Stimulated activated CD8-positive, alpha-beta memory T cell treated with anti-CD3 and anti-CD28 coated beads, Interleukin-4, amount 100 ng/mL, for 4 hours (primary cell): ENCODE measurements at regions not wholly inside any gene's neighbourhood (a gene's known extent, or its start where the extent isn't known, plus 50 kb on each side); places are given as distances from the start of the nearest gene placed in this dataset.

Experiments used
- DNase-seq, 2 donors: peaks; one replicate each; pipeline ENCODE4 v3.0.0-alpha.2; 2020; ENCODE audit warnings: low read depth in 2 of 2, low spot score in 1 of 2

DNA sequence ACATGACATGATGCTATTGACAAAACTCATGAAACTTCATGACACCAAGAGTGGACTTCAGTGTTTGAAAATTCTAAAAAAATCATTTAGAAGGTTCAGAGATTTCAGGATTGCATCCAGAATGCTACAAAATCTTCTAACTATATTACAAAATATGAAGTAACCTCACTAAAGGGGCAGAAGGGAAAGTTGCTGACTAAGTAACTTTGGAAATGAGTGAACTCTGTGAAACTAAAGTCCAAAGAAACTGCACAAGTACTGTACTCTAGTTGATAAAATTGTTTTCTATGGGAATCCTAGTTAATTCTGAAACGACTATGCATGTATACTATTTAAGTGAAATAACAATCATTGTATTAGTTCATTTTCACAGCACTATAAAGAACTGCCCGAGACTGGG, 184.4 kb downstream of the LYPLAL1 start:
- DNase-seq: no peak

DNA sequence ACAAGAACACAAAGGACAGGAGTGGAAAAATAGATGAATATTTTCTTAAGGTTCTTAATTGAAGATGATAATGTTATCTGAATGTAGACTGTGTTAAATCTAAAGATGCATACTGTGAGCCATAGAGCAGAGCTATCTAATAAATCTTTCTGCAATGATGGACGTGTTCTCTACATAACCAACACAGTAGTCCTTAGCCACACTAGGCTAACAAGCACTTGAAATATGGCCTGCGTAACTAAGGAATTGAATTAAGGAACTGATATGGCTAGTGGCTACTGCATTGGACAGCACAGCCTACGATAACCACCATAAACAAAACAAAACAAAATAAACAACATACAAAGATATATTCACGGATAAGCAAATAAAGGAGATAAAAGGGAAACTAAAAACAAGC, 181.3 kb downstream of the LYPLAL1 start:
- no peak for DNase-seq

DNA sequence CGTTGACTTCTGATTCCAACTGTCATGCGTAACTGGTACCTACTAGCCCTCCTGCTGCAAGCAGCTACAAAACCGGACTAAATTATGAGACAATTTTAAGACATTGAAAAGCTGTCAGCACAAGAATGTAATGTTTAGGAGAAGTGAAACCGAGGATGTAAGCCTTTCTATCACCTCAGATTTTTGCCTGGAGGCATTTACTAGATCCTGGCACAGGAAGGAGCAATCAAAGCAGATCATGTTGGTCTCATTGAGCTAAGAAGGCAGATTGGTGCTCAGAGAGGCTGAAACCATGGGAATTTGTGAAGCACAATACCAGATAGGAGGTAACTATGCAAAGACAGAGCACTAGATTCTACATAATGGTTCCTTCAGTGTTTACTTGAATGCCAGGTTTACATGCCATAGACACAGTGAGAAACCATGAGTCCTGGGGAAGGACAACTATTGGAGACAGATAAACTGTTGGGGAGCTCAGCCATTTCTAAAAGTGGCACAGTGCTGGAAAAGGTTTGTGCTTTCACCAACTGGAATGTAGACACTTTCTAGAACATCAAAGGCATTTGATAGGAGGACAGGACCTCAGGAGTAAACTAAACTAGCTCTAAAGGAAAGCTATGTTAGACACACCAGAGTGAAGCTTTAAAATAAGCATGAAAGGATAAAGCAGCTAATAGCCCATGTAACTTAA, 179.4 kb downstream of the LYPLAL1 start:
- DNase-seq: no peak

DNA sequence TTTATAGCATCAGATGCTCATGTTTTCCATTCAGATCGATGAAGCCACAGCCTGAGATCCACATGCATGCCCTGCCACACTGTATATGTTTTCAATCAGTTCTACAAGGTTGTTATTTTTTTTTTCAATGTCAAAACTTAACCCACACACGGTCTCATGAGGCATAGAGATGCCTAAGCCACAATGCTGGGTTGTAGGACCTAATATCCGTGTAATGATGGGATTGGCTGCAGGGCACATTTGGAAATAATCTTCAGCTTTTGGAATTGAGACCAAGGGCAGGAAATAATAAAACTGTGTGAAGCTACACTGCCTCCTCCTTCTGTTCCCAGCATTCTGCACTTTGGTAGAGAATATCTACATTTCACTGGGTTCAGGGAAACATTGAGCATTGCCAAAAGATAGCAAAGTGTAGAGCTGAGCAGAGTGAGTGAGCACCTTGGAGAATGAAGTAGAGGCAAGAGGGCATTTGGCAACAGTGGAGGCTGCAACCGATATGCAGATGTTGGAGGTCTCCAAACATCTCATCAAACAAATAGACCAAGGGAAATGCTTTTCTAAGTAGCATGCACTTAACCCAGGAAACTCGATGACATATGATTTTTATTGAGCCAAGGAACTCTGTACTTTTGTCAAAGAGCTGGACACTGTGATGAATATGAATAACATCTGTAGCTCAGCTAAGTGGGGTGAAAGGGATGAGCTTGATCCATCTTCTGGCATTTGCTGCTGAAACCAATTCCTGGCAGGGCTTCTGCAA, 176.7 kb downstream of the LYPLAL1 start:
- no peak for DNase-seq

DNA sequence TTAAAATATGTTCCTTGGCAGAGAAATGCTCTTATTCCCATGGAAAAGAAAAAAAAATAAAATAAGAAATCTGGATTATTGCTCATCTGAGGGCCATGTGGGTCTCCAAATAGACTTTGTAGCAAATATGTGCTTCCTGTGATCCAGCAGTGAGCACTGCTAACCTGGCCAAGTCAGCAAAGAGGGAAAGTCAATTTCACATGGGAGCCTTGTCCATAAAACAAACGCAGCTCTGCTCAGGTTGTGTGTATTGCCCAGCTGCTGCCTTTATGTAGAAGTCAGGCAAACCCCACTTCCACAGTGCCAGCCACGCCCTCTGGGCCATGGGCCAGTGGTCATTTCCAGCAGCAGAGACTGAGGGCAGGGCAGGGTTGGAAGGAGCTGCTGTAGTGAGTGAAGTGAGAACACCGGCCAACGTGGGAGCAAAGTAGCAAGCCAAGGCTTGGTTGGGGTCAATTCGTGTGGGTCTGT, 174.3 kb downstream of the LYPLAL1 start:
- DNase-seq: no peak

DNA sequence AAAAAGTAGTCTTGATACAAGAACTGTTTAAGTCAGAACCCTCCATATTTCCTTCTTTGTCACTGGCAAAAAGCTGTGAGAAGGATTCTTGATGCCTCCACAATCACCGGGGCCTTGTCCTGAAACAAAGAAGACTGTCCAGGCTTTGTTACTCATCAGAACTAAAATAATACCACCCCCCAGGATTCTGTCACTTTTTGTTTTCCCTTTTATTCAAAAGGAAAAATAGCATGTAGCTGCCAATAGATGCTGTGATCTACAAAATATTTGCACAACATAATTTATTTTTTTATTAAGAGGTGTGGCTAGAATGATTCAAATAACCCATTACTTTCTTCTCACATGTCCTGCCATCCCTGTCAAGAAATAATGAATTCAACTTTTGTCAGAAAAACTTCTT, 173.7 kb downstream of the LYPLAL1 start:
- no peak for DNase-seq

DNA sequence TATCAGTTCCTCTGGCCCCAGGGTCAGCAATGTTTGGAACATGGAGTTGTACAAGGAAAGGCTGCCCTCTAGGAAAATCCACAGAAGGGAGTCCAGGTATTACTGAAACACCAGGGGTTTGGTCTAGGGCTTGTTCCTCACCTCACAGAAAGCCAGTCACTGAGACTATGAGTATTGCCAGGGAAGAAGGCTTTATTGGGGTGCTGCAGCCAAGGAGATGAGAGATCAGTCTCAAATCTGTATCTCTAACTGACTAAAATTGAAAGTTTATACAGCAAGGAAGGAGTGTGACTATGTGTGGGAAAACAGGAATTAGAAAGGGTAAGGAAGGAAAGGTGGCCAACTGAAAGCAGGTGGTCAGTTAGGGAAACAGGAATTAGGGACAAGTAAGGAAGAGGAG, 172.3 kb downstream of the LYPLAL1 start:
- no peak for DNase-seq

DNA sequence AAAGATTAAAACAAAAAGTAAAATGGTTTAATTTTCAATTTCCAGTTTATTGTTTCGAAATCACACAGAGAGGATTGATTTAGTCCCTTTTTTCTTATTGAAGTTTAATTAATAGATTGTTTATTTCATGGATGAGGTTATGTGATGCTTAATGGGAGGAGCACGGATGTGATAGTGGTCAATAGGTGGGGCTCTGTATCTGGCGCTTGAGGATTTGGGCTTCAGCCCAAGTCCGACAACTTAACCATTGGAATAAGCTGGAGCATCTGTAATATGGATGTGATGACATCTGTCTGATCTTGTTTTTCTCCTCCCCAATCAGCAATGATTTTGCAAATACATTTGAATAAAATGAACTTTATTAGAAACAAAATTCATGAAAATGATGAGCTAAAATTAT, 169.2 kb downstream of the LYPLAL1 start:
- no peak for DNase-seq

DNA sequence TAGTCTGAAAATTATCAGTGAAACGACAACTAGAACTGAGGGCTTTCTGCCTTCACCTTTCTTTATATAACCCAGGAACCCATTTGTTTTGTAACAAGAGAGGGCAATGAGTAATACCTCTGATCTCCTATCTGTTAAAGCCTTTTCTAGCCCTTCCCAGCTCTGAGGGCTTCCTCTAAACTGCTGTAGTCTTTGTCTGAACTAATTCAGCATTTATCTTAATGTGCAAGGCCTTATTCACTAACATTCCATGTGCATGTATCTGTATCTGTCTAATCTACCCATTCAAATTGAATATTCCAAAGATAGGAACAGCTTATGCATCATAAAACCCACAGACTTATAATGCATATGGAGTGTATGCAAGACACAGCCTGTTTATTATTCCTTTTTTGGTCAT, 167.1 kb downstream of the LYPLAL1 start:
- no peak for DNase-seq

DNA sequence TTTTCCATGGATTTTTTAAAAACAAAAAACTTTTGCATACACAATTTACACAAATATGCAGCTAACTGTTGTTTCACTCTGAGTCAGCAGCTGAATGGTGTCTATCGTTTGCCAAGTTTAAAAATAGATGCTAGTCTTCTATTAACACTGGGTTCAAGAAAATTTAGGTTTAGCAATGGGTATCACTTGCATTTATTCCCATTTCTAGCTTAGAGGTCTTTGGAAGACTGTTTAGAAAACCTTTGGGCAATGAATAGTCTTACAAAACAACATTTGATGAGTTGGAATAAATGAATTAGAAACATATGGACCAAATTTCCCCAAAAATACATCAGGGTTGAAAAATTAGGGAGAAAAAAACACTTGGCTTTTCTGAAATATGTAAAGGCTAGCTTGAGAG, 165.8 kb downstream of the LYPLAL1 start:
- no peak for DNase-seq

DNA sequence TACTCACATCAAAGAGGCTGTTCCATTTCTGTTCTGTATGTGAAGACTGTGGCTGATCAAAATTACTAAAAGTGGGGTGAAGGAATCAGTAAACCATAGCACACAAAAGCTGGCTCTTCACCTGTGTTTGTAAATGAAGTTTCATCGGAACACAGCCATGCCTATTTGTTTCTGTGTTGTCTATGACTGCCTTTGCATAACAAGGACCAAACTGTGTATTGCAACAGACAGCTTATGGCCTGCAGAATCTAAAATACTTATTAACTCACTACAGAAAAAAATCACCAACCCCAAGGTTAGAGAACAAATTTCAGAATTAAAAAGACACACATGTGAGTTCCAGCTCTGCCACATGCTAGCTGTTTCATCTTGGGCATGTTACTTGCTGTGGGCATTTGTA, 163.9 kb downstream of the LYPLAL1 start:
- no peak for DNase-seq

DNA sequence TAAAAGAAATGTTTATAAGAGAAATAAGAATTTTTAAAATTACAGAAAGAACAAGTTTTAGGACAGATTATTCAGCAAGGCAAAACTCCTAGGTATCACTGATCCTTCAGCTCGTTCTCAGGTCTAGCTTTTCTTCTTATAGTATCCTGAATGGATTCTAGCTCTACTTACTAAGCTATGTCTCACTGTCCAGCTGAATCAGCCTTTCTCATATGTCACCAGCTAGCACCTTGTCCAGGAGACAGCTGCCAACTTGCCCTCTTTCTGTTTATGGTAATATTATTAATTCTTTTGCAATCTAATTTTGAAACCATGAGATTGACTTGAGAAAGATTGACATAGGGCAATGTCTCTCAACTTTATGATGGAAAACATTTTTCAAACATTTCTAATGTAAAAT, 159.9 kb downstream of the LYPLAL1 start:
- no peak for DNase-seq

DNA sequence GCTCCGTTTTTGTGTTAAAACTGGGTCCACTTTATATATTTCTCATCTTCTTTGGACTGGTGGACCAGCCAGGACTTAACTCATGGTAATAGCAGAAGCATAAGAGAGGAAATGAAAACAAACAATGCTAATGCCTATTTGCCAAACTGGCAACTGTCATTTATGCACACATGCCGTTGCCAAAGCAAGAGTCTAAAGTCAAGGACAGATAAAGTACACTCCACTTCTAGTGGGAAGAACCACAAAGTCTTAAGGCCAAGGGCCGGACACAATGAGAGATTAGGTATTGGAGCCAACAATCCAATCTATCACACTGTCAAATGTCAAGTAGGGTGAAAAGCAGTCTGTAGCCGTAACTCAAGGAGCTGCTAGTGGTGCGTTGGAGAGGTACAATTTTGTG, 157.7 kb downstream of the LYPLAL1 start:
- DNase-seq: no peak

DNA sequence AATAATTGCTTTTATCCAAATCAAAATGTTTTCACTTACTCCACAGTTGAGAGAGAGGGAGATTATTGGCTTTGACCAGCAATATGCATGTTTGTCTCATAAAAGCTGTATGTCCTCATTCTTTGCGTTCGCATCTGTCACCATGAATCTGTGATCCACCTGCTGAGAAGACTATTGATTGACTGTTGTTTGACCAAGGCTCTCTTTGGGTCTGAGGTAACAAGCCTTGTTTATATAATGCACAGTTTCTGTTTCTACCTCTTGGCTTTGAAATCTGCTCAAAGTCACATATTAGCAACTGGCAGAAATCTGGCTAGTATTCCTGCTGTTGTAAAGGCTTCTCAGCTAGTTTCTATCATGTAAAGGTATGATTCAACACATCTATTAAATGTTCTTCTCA, 157.0 kb downstream of the LYPLAL1 start:
- no peak for DNase-seq

DNA sequence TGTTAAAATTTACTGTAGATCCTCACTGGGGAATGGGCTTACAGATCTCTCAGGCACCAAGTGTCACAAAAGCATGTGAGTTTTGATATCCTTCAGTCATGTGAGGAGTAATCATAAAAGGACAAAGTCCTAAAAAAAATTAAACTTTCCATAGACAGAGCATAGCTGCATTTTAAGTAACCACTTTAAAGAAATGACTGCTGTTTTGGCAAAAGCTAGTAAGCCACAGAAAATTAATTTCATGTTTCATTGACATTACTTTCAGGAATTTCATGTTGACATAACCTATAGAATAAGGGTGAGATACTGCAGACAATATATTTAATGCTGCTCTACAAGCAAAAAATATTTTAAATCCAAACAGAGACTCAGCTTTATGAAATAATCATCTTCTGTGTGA, 156.3 kb downstream of the LYPLAL1 start:
- no peak for DNase-seq

DNA sequence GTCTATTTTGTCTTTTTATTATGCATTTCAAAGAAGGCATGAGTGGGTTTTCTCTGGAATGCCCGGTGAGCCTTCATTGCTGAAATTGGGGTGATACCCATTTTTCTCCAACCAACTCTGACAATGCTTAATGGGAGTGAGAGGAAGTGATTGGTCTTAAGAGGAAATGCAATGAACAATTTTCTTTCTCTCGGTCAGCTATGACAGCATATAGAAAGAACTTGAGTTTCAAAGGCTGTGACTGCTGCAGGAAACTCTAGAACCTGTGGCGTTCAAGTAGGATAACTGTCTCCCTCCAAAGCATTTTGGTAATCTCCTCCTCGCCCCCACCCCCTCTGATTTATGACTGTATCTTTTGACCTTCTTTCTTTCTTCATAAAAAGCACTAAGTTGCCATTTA, 155.9 kb downstream of the LYPLAL1 start:
- DNase-seq: no peak

DNA sequence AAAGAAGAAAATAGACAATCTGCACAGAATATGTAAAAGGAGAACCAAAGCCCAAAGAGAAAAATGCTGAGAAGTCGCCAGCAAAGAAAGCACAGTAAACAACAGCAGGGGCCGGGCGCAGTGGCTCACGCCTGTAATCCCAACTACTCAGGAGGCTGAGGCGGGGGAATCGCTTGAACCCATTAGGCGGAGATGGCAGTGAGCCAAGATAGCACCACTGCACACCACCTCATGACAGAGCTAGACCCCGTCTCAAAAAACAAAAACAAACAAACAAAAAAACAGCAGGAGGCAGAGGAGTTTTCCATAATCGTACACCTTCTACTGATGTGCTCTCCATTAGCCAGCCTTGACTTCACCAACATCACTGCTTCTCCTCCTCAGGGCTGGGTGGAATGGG, 153.2 kb downstream of the LYPLAL1 start:
- no peak for DNase-seq

DNA sequence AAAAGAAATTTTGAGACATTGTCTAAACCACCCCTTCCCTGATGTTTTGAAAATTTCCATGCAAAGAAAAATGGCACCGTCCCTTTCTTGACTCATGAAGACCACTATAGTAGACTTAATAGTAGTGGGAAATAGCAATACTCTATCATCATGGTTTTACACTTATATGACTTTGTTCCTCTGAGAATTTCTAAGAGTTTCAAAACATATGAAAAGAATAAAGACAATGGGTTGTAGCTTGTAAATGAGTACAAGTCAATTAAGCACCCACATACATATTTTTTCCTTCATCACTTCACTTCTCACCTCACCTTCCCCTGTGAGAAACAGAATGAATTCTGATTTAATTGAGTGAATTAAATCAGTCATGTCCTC, 151.7 kb downstream of the LYPLAL1 start:
- DNase-seq: no peak

DNA sequence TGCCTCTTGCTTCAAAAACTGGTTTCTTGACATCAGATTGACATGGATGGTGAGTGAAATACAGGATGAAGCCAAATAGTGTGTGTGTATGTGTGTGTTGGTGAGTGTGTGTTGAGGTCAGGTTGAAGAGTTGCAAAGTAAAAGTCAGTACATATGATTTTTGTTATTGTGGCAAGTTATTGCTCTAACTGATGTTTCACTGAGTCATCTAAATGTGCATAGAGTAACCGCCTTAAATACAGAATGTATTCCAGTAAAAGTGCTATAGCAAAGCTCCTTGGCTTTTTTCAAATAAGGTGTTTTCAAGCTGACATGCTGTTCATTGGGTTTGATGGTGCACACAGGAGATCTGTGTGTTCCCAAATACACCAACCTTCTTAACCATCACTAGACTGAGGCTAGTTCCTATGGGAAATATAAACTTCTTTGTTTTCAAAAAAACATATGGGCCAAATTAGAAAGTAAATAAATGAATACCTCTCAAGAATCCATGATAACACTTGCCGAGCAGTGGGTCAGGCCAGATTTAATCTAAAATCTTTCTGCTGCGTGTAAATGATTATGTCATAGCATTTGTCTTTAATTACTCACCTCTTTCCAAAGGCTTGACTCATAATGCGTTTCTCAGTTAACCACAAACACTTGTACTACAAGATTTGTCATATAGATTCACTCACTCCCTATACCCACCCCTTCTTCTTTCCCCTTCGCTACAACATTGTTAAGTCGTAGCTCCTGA, 151.1 kb downstream of the LYPLAL1 start:
- no peak for DNase-seq

DNA sequence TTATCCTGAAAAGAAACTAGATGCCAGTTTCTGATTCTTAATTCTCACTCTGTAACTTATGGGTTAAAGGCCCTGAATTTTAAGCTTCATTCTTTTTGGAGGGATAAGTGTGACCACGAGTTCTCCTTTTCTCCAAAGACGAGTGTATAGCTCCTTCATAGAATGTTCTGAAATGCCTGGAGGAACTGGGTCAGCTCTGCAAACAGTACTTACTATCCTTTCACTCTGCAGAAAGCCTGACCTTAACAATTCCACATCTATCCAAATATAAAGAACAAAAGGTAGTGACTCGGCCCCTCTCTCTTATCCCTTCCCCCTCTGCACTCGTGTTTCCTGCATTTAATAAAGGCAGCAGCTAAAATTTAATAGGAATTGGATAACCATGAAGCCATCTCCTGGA, 150.5 kb downstream of the LYPLAL1 start:
- no peak for DNase-seq

DNA sequence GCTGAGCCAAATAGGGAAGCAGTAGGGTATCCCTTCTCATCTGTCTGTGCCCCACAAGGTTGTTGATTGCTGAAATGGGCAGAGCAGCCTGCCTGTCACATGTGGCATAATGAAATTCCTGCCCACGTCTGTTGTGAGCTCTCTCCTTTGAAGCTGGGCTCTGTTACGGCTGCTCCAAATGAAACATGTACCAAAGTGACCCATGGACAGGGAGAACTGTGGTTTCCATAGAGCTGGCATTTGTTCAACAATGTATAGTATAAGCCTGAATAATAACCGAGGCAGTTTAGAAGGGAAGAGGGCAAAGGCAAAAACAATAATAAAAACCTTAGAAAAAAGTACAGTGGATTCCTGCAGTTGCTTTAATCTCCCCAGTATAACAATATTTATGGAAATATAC, 149.7 kb downstream of the LYPLAL1 start:
- no peak for DNase-seq

DNA sequence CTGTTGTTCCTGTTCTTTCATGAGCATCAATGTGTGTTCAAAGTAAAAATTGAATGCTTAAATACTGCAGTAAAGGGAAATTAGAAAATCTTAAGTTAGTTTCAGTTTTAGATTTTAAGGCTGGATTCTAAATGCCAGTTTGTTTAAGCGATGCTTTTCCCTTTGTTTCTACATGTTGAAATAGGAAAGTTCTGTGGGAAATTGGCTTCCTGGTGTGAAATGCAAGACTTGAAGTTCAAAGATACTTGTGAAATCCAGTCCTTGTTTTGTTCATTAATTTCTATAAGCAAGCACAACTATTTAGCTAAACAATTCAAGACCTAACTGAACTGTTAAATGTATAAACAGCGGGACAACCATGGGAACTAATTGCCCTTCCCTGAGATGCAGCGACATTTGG, 149.1 kb downstream of the LYPLAL1 start:
- no peak for DNase-seq
